C4-2B (cell line): ENCODE measurements at regions not wholly inside any gene's neighbourhood (a gene's known extent, or its start where the extent isn't known, plus 50 kb on each side); places are given as distances from the start of the nearest gene placed in this dataset.

Experiments used
- CTCF ChIP-seq: fragments of 450-650 bp; conservative IDR thresholded peaks from 2 replicates; pipeline ENCODE4 v1.5.1; 2017; ENCODE audit warnings: mild to moderate bottlenecking
- ZFX ChIP-seq: fragments of 450-650 bp; IDR thresholded peaks from 2 replicates; pipeline ENCODE4 v1.6.1; 2017

GRCh38 chr7:12107381-12107780 is 103.7 kb upstream of the TMEM106B start:
- TF ChIP-seq CTCF (no peak), ZFX (no peak)
